CD4-positive, alpha-beta T cell (primary cell): ENCODE measurements at regions not wholly inside any gene's neighbourhood (a gene's known extent, or its start where the extent isn't known, plus 50 kb on each side); places are given as distances from the start of the nearest gene placed in this dataset.

ENCODE experiments used
- ATAC-seq: fragments of 200-7000 bp; cut with Tn5 transposase; one replicate; pipeline ENCODE4 v1.10.0; 2022; ENCODE audit warnings: mild to moderate bottlenecking; ENCODE audit not compliant: poor library complexity
- CTCF ChIA-PET: fragments of 350-600 bp; sonication (Branson Sonifier 250); formaldehyde crosslinking; loops from one replicate; lab custom pipeline; 2021; ENCODE audit warnings: antibody characterized with exemption, inconsistent platforms; lab: Charles Lee
- POLR2A ChIA-PET: fragments of 350-600 bp; sonication (Branson Sonifier 250); formaldehyde crosslinking; loops from one replicate; lab custom pipeline; 2021; ENCODE audit warnings: antibody characterized with exemption, inconsistent platforms; lab: Charles Lee
- DNase-seq, 14 experiments: peaks; one replicate each; pipeline ENCODE4 v3.0.0-alpha.2; 2013 to 2020; ENCODE audit warnings: mixed read lengths in 2 of 14
- H3K27ac ChIP-seq, 2 donors: one replicate each; pipeline versions ENCODE4 v1.5.1 to v1.7.0; 2013; ENCODE audit warnings: low read length in 2 of 2, low read depth in 1 of 2, mild to moderate bottlenecking in 1 of 2
- H3K27me3 ChIP-seq, 2 experiments: 1 replicate in 1 of 2; 2 replicates in 1 of 2; pipeline versions ENCODE4 v1.6.1 to v1.7.0; 2013; ENCODE audit warnings: low read length in 2 of 2, control low read depth in 1 of 2, mild to moderate bottlenecking in 1 of 2, moderate library complexity in 1 of 2; ENCODE audit not compliant: insufficient read depth in 2 of 2, control insufficient read depth in 1 of 2
- H3K36me3 ChIP-seq: one replicate; pipeline ENCODE4 v1.6.1; 2013; ENCODE audit warnings: low read length, control low read depth; ENCODE audit not compliant: insufficient read depth
- H3K4me1 ChIP-seq: one replicate; pipeline ENCODE4 v1.6.1; 2013; ENCODE audit warnings: low read length, control low read depth; ENCODE audit not compliant: insufficient read depth
- H3K4me3 ChIP-seq: one replicate; pipeline ENCODE4 v1.5.1; 2013; ENCODE audit warnings: mild to moderate bottlenecking, low read length, moderate library complexity
- H3K9me3 ChIP-seq, 2 experiments: 1 replicate in 1 of 2; 2 replicates in 1 of 2; pipeline versions ENCODE4 v1.6.1 to v1.7.0; 2013; ENCODE audit warnings: low read length in 2 of 2, mild to moderate bottlenecking in 2 of 2, control low read depth in 1 of 2, moderate library complexity in 1 of 2; ENCODE audit not compliant: control insufficient read depth in 1 of 2, insufficient read depth in 1 of 2
- H3K27ac Mint-ChIP-seq: one replicate; pipeline ENCODE4 v1.8.0; 2020; ENCODE audit warnings: mixed read lengths
- H3K27me3 Mint-ChIP-seq: one replicate; pipeline ENCODE4 v1.8.0; 2021; ENCODE audit warnings: mixed read lengths
- H3K36me3 Mint-ChIP-seq: one replicate; pipeline ENCODE4 v1.8.0; 2021; ENCODE audit warnings: low read depth, mixed read lengths
- H3K4me1 Mint-ChIP-seq: one replicate; pipeline ENCODE4 v1.8.0; 2021; ENCODE audit warnings: low read depth, mixed read lengths
- H3K4me3 Mint-ChIP-seq: one replicate; pipeline ENCODE4 v1.8.0; 2020; ENCODE audit warnings: mild to moderate bottlenecking, mixed read lengths
- H3K9me3 Mint-ChIP-seq: one replicate; pipeline ENCODE4 v1.8.0; 2020; ENCODE audit warnings: mixed read lengths
- intact Hi-C, 2 experiments: fragments of 100-400 bp; cut with DNase I in 1 of 2; cut with micrococcal nuclease in 1 of 2; formaldehyde crosslinking; loops; one replicate each; pipeline versions ENCODE4 v1.15.1 to v1.9.0; 2023 to 2025; cut with DNase I, micrococcal nuclease
- TF ChIP-seq, protein P1 (sequence below): fragments of 200-600 bp; IDR thresholded peaks from one replicate; pipeline ENCODE4 v1.8.0; 2022; ENCODE audit warnings: antibody characterized with exemption, mild to moderate bottlenecking

DNA sequence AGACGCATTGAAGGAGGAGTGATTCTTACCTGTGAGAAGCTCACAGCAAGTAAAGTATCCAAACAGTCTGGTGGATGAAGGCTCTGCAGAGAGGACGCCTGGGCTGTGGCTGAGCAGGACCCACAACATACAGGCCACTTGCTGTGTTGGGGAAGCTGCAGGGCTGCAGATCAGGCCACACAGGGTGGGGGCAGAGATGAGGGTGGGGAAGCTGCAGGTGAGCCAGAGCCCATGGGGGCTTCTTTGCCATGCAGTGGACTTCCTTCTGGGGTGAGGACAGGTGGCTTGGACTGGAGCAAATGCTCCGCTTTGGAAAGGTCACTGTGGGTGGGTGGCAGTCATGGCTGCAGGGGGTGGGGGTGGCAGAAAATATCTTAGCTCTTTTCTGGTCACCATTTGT is 214.8 kb downstream of the GLRX3 start:
- Mint-ChIP-seq H3K27me3 (peaks cover 8% of the 10 kb centered on the region), H3K4me1 (no peaks in the 10 kb centered on the region), H3K4me3 (no peak overlapping the region), H3K36me3 (no peaks in the 10 kb centered on the region), H3K27ac (no peak overlapping the region), H3K9me3 (peaks cover 2% of the 10 kb centered on the region)
- POLR2A ChIA-PET, result no interaction called here
- no peaks in the 10 kb centered on the region for H3K36me3 ChIP-seq
- ATAC-seq, result no peak
- no peaks in the 10 kb centered on the region for H3K27me3 ChIP-seq
- DNase-seq, result no peak
- peaks cover 5 to 44% of the 10 kb centered on the region in 2 experiments for H3K9me3 ChIP-seq
- H3K4me3 ChIP-seq, result no peak overlapping the region
- CTCF ChIA-PET, result no interaction called here
- intact Hi-C loops, result no loop called here
- H3K4me1 ChIP-seq, result no peaks in the 10 kb centered on the region
- TF ChIP-seq, protein P1, sequence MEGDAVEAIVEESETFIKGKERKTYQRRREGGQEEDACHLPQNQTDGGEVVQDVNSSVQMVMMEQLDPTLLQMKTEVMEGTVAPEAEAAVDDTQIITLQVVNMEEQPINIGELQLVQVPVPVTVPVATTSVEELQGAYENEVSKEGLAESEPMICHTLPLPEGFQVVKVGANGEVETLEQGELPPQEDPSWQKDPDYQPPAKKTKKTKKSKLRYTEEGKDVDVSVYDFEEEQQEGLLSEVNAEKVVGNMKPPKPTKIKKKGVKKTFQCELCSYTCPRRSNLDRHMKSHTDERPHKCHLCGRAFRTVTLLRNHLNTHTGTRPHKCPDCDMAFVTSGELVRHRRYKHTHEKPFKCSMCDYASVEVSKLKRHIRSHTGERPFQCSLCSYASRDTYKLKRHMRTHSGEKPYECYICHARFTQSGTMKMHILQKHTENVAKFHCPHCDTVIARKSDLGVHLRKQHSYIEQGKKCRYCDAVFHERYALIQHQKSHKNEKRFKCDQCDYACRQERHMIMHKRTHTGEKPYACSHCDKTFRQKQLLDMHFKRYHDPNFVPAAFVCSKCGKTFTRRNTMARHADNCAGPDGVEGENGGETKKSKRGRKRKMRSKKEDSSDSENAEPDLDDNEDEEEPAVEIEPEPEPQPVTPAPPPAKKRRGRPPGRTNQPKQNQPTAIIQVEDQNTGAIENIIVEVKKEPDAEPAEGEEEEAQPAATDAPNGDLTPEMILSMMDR, result no peak
- no peak overlapping the region for H3K27ac ChIP-seq

DNA sequence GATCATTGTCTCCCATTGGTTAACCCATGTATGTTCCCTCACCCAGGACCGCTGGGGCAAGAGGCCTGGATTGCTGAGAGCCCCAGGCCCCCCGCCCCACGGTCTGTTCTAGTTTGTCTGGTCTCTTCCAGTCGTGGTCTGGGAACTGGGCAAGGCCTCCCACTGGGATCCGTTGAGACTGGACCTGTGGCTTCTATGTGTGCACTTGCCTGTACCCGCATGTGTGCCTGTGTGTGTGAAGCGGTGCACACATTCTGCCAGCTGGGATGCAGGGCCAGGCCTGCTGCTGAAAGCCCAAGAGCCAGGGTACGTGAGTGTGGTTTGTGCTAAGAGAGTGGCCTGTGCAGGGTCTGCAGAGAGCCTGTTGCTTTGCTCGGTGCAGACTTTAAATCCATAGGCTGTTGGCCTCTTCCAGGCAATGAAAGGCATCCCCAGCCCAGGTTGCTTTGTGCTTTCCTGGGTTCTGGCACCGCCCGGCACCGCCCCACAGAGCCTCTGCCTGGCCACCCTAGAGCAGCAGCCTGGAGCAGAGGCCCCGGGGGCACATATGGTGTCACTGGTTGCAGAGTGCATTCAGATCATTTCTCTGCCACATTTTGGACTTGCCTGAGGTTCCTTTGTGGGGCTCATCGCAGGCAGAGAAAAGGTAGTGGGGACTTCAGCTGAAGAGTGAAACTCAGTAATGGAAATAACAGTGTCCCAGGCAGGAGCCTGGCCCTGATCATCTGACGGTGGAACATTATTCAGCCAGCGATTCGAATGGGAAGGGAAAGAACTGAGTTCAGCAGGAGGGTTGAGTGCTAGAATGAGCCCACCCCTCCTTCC is 215.5 kb downstream of the GLRX3 start:
- Mint-ChIP-seq H3K9me3 (peaks cover 2% of the 10 kb centered on the region), H3K4me3 (no peak overlapping the region), H3K36me3 (no peaks in the 10 kb centered on the region), H3K27ac (no peak overlapping the region), H3K27me3 (peaks cover 8% of the 10 kb centered on the region), H3K4me1 (no peaks in the 10 kb centered on the region)
- no peak overlapping the region for H3K27ac ChIP-seq
- POLR2A ChIA-PET, result no interaction called here
- intact Hi-C loops, result no loop called here
- TF ChIP-seq, protein P1, result no peak
- no peaks in the 10 kb centered on the region for H3K4me1 ChIP-seq
- no peak for ATAC-seq
- no peaks in the 10 kb centered on the region for H3K36me3 ChIP-seq
- CTCF ChIA-PET, result no interaction called here
- H3K9me3 ChIP-seq, result peaks cover 5 to 44% of the 10 kb centered on the region in 2 experiments
- no peak overlapping the region for H3K4me3 ChIP-seq
- no peaks in the 10 kb centered on the region for H3K27me3 ChIP-seq
- no peak for DNase-seq

DNA sequence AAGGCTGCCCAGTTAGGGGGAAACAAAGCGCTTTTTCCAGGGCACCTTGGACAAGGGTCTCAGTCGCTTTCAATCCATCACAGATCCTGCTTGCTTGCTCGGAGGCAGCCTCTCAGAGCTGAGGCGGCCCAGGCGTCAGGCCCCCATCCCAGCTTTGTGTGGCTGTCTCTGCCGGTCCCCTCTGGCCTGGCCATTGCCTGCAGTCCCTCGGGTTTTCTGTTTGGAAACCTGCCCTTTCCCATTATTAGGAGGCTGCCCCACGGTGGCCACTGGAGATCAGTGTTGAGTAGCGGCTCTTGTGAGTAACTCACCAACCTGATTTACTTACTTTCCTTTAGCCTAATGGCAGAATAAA is 216.1 kb downstream of the GLRX3 start:
- peaks cover 5 to 47% of the 10 kb centered on the region in 2 experiments for H3K9me3 ChIP-seq
- no peaks in the 10 kb centered on the region for H3K36me3 ChIP-seq
- ATAC-seq, result no peak
- DNase-seq, result no peak
- CTCF ChIA-PET, result no interaction called here
- Mint-ChIP-seq H3K36me3 (no peaks in the 10 kb centered on the region), H3K27me3 (peaks cover 8% of the 10 kb centered on the region), H3K4me1 (no peaks in the 10 kb centered on the region), H3K4me3 (no peak overlapping the region), H3K27ac (no peak overlapping the region), H3K9me3 (peaks cover 2% of the 10 kb centered on the region)
- intact Hi-C loops, result no loop called here
- no peaks in the 10 kb centered on the region for H3K27me3 ChIP-seq
- no peak overlapping the region for H3K27ac ChIP-seq
- TF ChIP-seq, protein P1, result no peak
- H3K4me3 ChIP-seq, result no peak overlapping the region
- H3K4me1 ChIP-seq, result no peaks in the 10 kb centered on the region
- POLR2A ChIA-PET, result no interaction called here
